ENCODE measurements at regions not wholly inside any gene's neighbourhood (a gene's known extent, or its start where the extent isn't known, plus 50 kb on each side); places are given as distances from the start of the nearest gene placed in this dataset.

DNA sequence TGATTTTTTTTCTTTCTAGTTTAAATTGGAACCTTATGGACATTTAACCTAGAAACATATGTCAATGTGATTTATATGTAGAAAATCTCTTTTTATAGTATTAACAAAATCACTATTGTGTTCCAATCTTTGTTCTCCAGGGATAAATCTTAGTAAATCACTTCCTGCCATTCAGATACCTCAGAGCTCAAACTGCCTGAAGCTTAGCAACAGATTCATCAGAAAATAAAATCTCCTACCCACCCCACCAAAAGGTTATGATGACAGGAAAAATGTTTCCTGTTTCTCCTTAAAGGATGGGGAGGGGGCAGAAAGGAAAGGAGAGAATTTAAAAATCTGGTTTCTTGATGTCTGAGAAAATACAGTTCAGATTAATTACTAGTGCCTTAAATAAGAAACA is 105.0 kb upstream of the TUT7 start:
- no peak overlapping the region for H3K9ac ChIP-seq (ENCODE audit: insufficient read depth in 1 of 2, low read depth in 2 of 2, low read length in 2 of 2)
- DNase-seq (ENCODE audit: extremely low read depth in 1 of 4, low spot score in 3 of 4) (no peak), FAIRE-seq (no peak), ATAC-seq (no peak)
- no peak overlapping the region for H3K4me2 ChIP-seq (ENCODE audit: insufficient read depth, low read length)
- intact Hi-C loops (cut with micrococcal nuclease): no loop called here
- H3K4me3 ChIP-seq: no peak overlapping the region
- no peaks in the 10 kb centered on the region for H4K20me1 ChIP-seq (replicated peaks; ENCODE audit: control insufficient read depth, insufficient read depth, low read length)
- H3K9me1 ChIP-seq (ENCODE audit: control insufficient read depth, insufficient read depth, low read length): no peaks in the 10 kb centered on the region
- CTCF ChIA-PET (ENCODE audit: low intra/inter-chr PET ratio): no interaction called here
- POLR2A ChIA-PET: no interaction called here
- H3K36me3 ChIP-seq (ENCODE audit: control insufficient read depth, insufficient read depth, low read length): no peaks in the 10 kb centered on the region
- H3K27ac ChIP-seq (ENCODE audit: extremely low read depth, low read depth, low read length): no peak overlapping the region
- TF ChIP-seq CCAR2 (IDR thresholded peaks at IDR 0.05; ENCODE audit: low read depth, low read length) (no peak), E2F3 (CRISPR knock-in tag; IDR thresholded peaks at IDR 0.05) (no peak), NR2F6 (CRISPR knock-in tag; IDR thresholded peaks at IDR 0.05) (no peak), FOXK2 (conservative IDR thresholded peaks at IDR 0.05 in 1 of 2, IDR thresholded peaks at IDR 0.05 in 1 of 2; ENCODE audit: low read depth in 2 of 2) (no peak), IRF2 (CRISPR knock-in tag; IDR thresholded peaks at IDR 0.05) (no peak), HNRNPL (IDR thresholded peaks at IDR 0.05; ENCODE audit: low read depth, low read length) (no peak)
- TF ChIP-seq, protein P1, sequence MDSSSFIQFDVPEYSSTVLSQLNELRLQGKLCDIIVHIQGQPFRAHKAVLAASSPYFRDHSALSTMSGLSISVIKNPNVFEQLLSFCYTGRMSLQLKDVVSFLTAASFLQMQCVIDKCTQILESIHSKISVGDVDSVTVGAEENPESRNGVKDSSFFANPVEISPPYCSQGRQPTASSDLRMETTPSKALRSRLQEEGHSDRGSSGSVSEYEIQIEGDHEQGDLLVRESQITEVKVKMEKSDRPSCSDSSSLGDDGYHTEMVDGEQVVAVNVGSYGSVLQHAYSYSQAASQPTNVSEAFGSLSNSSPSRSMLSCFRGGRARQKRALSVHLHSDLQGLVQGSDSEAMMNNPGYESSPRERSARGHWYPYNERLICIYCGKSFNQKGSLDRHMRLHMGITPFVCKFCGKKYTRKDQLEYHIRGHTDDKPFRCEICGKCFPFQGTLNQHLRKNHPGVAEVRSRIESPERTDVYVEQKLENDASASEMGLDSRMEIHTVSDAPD (CRISPR knock-in tag; IDR thresholded peaks at IDR 0.05): no peak
- H3K27me3 ChIP-seq (ENCODE audit: control insufficient read depth in 2 of 2, insufficient read depth in 2 of 2, low read length in 2 of 2): no peaks in the 10 kb centered on the region; a peak in 1 of 5 replicates
- H3K9me3 ChIP-seq (replicated peaks; ENCODE audit: control insufficient read depth, insufficient read depth, low read depth, low read length): no peaks in the 10 kb centered on the region
- in situ Hi-C loops (cut with MboI): no loop called here
- BruUV-seq (replicated peaks): no TSS peak
- no peak overlapping the region for H2AFZ ChIP-seq (ENCODE audit: low read depth, low read length)
- H3K79me2 ChIP-seq (ENCODE audit: control insufficient read depth, insufficient read depth, low read length): no peaks in the 10 kb centered on the region
- no peaks in the 10 kb centered on the region for H3K4me1 ChIP-seq (replicated peaks in 1 of 2; ENCODE audit: control insufficient read depth in 2 of 2, insufficient read depth in 2 of 2, low read length in 2 of 2)

All from K562 (cell line).